Keratinocyte (primary cell): ENCODE measurements at regions not wholly inside any gene's neighbourhood (a gene's known extent, or its start where the extent isn't known, plus 50 kb on each side); places are given as distances from the start of the nearest gene placed in this dataset.

Experiments
- DNase-seq: peaks from one replicate; pipeline ENCODE4 v3.0.0-alpha.2; 2011; ENCODE audit warnings: low read depth, missing footprints, low spot score
- FAIRE-seq: peaks from 2 replicates; lab custom pipeline; 2011; peaks lifted over from hg19 to GRCh38; lab: Jason Lieb, UNC
- H2AFZ ChIP-seq: 2 replicates; pipeline ENCODE4 v1.6.0; 2012; ENCODE audit warnings: low read length, control low read depth, inconsistent platforms; ENCODE audit not compliant: control insufficient read depth
- H3K27ac ChIP-seq: 2 replicates; pipeline ENCODE4 v1.5.1; 2011; ENCODE audit warnings: low read length; ENCODE audit not compliant: control insufficient read depth, insufficient read depth
- H3K27me3 ChIP-seq: 3 replicates; pipeline ENCODE4 v1.6.0; 2011; ENCODE audit warnings: low read length; ENCODE audit not compliant: control insufficient read depth, insufficient read depth; ENCODE audit errors: extremely low read depth
- H3K36me3 ChIP-seq, 2 experiments: 2 replicates in 1 of 2; 3 replicates in 1 of 2; pipeline ENCODE4 v1.5.1; 2011; ENCODE audit warnings: low read length in 2 of 2, mild to moderate bottlenecking in 1 of 2; ENCODE audit not compliant: control insufficient read depth in 2 of 2, insufficient read depth in 2 of 2; ENCODE audit errors: extremely low read depth in 1 of 2
- H3K4me1 ChIP-seq: 3 replicates; pipeline ENCODE4 v1.5.1; 2011; ENCODE audit warnings: low read length; ENCODE audit not compliant: control insufficient read depth, insufficient read depth; ENCODE audit errors: extremely low read depth
- H3K4me2 ChIP-seq: 3 replicates; pipeline ENCODE4 v1.6.0; 2011; ENCODE audit warnings: low read depth, low read length; ENCODE audit not compliant: control insufficient read depth, insufficient read depth; ENCODE audit errors: extremely low read depth
- H3K4me3 ChIP-seq, 3 experiments: fragments of 200-600 bp in 1 of 3; sonication (generic) in 1 of 3; 2 replicates in 2 of 3; 3 replicates in 1 of 3; pipeline ENCODE4 v1.5.1; 2011 to 2016; ENCODE audit warnings: low read length in 3 of 3, mild to moderate bottlenecking in 3 of 3, control low read depth in 2 of 3, inconsistent platforms in 1 of 3, low read depth in 1 of 3, mixed read lengths in 1 of 3, mixed run types in 1 of 3, moderate library complexity in 1 of 3; ENCODE audit not compliant: control insufficient read depth in 2 of 3, insufficient read depth in 2 of 3; ENCODE audit errors: extremely low read depth in 1 of 3
- H3K79me2 ChIP-seq: 2 replicates; pipeline ENCODE4 v1.6.0; 2012; ENCODE audit warnings: low read length; ENCODE audit not compliant: control insufficient read depth, insufficient read depth
- H3K9ac ChIP-seq: 3 replicates; pipeline ENCODE4 v1.6.0; 2011; ENCODE audit warnings: low read length; ENCODE audit not compliant: control insufficient read depth, insufficient read depth; ENCODE audit errors: extremely low read depth
- H3K9me1 ChIP-seq: 3 replicates; pipeline ENCODE4 v1.6.0; 2011; ENCODE audit warnings: low read length; ENCODE audit not compliant: control insufficient read depth, insufficient read depth; ENCODE audit errors: extremely low read depth
- H3K9me3 ChIP-seq: 2 replicates; pipeline ENCODE4 v1.5.1; 2012; ENCODE audit warnings: low read depth, low read length; ENCODE audit not compliant: control insufficient read depth
- H4K20me1 ChIP-seq: 3 replicates; pipeline ENCODE4 v1.6.0; 2011; ENCODE audit warnings: low read length; ENCODE audit not compliant: control insufficient read depth, insufficient read depth; ENCODE audit errors: extremely low read depth
- CTCF ChIP-seq, 3 experiments: IDR thresholded peaks in 1 of 3; conservative IDR thresholded peaks in 1 of 3; optimal IDR thresholded peaks in 1 of 3; 2 replicates in 2 of 3; 3 replicates in 1 of 3; pipeline versions ENCODE3 to v1.5.1; 2011; ENCODE audit warnings: low read length in 3 of 3, mild to moderate bottlenecking in 3 of 3, moderate library complexity in 2 of 3, control low read depth in 1 of 3, inconsistent platforms in 1 of 3; ENCODE audit not compliant: insufficient read depth in 2 of 3; ENCODE audit errors: extremely low read depth in 1 of 3
- EZH2 ChIP-seq: IDR thresholded peaks from one replicate; pipeline ENCODE4 v1.6.1; 2012; ENCODE audit warnings: inconsistent platforms, mild to moderate bottlenecking, low read length, moderate library complexity
- dilution Hi-C: fragments of 300-500 bp; cut with MboI; formaldehyde crosslinking; loops from one replicate; pipeline ENCODE4 v1.7.0; 2020; ENCODE audit warnings: low sequenced_read_pairs; ENCODE audit not compliant: extremely low pct_ligation_motif_present

DNA sequence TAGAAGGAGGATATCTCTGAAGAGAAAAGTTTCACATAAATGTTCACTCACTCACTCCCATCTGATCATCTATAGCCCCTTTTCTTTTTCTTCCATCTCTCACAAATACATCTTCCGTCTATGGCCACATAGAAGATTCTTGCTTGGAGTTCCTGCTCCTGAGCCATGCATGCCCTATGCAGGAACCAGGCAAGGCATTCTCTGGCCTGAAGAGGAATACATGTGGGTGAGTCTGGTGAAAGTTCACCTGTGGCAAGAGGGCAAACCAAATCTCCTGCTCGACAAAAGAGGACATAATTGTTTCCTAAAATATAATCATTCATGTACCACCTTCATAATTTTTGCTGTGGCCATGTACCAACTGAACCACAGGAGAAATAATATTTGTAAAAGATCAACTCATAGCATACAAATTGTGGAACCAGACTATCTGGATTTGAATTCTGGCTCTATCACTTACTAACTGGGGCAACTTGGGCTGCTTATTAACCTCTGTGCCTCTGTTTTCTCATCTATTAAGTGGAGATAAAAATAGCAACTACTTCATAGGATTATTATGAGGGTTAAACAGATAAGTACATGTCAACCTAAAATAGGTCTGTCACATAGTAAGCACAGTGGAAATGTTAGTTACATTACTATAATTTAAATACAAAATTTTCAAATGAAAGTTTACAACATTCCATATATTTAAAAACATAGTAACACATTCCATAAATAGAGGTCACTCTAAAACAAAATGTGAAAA is 121.2 kb upstream of the NFIB start:
- FAIRE-seq (no peak), DNase-seq (no peak)
- H3K4me2 ChIP-seq: no peak overlapping the region
- no peak overlapping the region for H2AFZ ChIP-seq
- no peaks in the 10 kb centered on the region for H3K79me2 ChIP-seq
- no peak overlapping the region for H3K9ac ChIP-seq
- no peaks in the 10 kb centered on the region for H3K36me3 ChIP-seq
- no peaks in the 10 kb centered on the region for H3K27me3 ChIP-seq
- no peaks in the 10 kb centered on the region for H3K9me3 ChIP-seq
- no peak for TF ChIP-seq CTCF (optimal IDR thresholded peaks at IDR 0.05 in 1 of 3, IDR thresholded peaks at IDR 0.05 in 1 of 3, conservative IDR thresholded peaks at IDR 0.05 in 1 of 3; ENCODE audit: extremely low read depth in 1 of 3, insufficient read depth in 2 of 3, low read length in 3 of 3)
- TF ChIP-seq EZH2: no peak
- no peaks in the 10 kb centered on the region for H3K9me1 ChIP-seq
- no peak overlapping the region for H3K4me3 ChIP-seq
- no peak overlapping the region for H3K27ac ChIP-seq
- H3K4me1 ChIP-seq: peaks cover 6% of the 10 kb centered on the region
- no peaks in the 10 kb centered on the region for H4K20me1 ChIP-seq
- dilution Hi-C loops: no loop called here

DNA sequence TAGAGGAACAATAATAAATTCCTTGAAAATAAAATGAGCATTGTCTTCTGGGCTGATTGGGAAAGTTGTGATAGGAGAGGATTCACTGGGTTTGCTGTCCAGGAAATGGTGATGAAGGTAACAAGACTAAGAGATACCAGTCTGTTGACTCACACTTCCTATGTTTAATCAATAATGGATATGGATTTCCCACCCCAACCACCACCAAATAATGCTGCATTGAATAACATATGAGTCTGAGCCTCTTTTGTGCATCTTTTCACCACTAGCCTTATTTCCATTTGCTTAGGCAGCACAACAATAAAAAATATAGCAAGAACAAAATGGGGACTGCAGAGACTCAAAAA is 120.2 kb upstream of the NFIB start:
- no peak overlapping the region for H3K4me3 ChIP-seq
- H3K9me3 ChIP-seq: no peaks in the 10 kb centered on the region
- H4K20me1 ChIP-seq: no peaks in the 10 kb centered on the region
- H2AFZ ChIP-seq: no peak overlapping the region
- H3K4me2 ChIP-seq: peak overlapping the region; percentile 22
- dilution Hi-C loops: no loop called here
- H3K9me1 ChIP-seq: no peaks in the 10 kb centered on the region
- no peak overlapping the region for H3K9ac ChIP-seq
- TF ChIP-seq CTCF (optimal IDR thresholded peaks at IDR 0.05 in 1 of 3, IDR thresholded peaks at IDR 0.05 in 1 of 3, conservative IDR thresholded peaks at IDR 0.05 in 1 of 3; ENCODE audit: extremely low read depth in 1 of 3, insufficient read depth in 2 of 3, low read length in 3 of 3) (no peak), EZH2 (no peak)
- FAIRE-seq (no peak), DNase-seq (no peak)
- H3K79me2 ChIP-seq: no peaks in the 10 kb centered on the region
- no peaks in the 10 kb centered on the region for H3K36me3 ChIP-seq
- H3K4me1 ChIP-seq: peaks cover 6% of the 10 kb centered on the region
- no peaks in the 10 kb centered on the region for H3K27me3 ChIP-seq
- no peak overlapping the region for H3K27ac ChIP-seq
